ENCODE measurements at regions not wholly inside any gene's neighbourhood (a gene's known extent, or its start where the extent isn't known, plus 50 kb on each side); places are given as distances from the start of the nearest gene placed in this dataset.
"Not testable (repeated sequence)": the region's sequence is repeated elsewhere in the genome, so short reads cannot be mapped to it uniquely, and the experiment has no call there.

GRCh38 chr6:139706912-139707311 is 332.5 kb upstream of the CITED2 start:
- H3K27me3 Mint-ChIP-seq: no peaks in the 10 kb centered on the region
- no peaks in the 10 kb centered on the region for H3K36me3 Mint-ChIP-seq
- POLR2A ChIA-PET: no interaction called here
- DNase-seq: no peak
- no peaks in the 10 kb centered on the region for H3K4me1 Mint-ChIP-seq (ENCODE audit: low read depth)
- H3K27ac Mint-ChIP-seq: no peak overlapping the region
- CTCF ChIA-PET: interaction anchor here (0.6 kb wide), 1 partner anchor 862 kb away, joined by 3 read pairs; no protein-coding TSS in a partner anchor
- H3K9me3 Mint-ChIP-seq: no peaks in the 10 kb centered on the region
- intact Hi-C loops (cut with micrococcal nuclease): no loop called here
- H3K4me3 Mint-ChIP-seq: no peak overlapping the region

GRCh38 chr6:139705284-139705683 is 330.8 kb upstream of the CITED2 start:
- CTCF ChIA-PET: no interaction called here
- Mint-ChIP-seq H3K4me3 (no peak overlapping the region), H3K27me3 (no peaks in the 10 kb centered on the region), H3K36me3 (no peaks in the 10 kb centered on the region), H3K4me1 (ENCODE audit: low read depth) (no peaks in the 10 kb centered on the region), H3K27ac (no peak overlapping the region), H3K9me3 (no peaks in the 10 kb centered on the region)
- DNase-seq: no peak
- intact Hi-C loops (cut with micrococcal nuclease): no loop called here
- POLR2A ChIA-PET: no interaction called here

GRCh38 chr6:139703780-139704179 is 329.3 kb upstream of the CITED2 start:
- Mint-ChIP-seq H3K36me3 (no peaks in the 10 kb centered on the region), H3K4me1 (ENCODE audit: low read depth) (no peaks in the 10 kb centered on the region), H3K4me3 (no peak overlapping the region), H3K27ac (no peak overlapping the region), H3K27me3 (no peaks in the 10 kb centered on the region), H3K9me3 (no peaks in the 10 kb centered on the region)
- no peak for DNase-seq
- intact Hi-C loops (cut with micrococcal nuclease): no loop called here
- CTCF ChIA-PET: no interaction called here
- POLR2A ChIA-PET: interaction anchor here (0.6 to 1.5 kb wide), 2 partner anchors 8 to 329 kb away, joined by 3 to 4 read pairs; partner anchors contain the start of gene CITED2

GRCh38 chr6:139702706-139703105 is 328.3 kb upstream of the CITED2 start:
- no peak for DNase-seq
- Mint-ChIP-seq H3K4me3 (no peak overlapping the region), H3K36me3 (no peaks in the 10 kb centered on the region), H3K9me3 (no peaks in the 10 kb centered on the region), H3K4me1 (ENCODE audit: low read depth) (no peaks in the 10 kb centered on the region), H3K27me3 (no peaks in the 10 kb centered on the region), H3K27ac (no peak overlapping the region)
- ChIA-PET POLR2A (interaction anchor here (1.5 kb wide), 1 partner anchor 328 kb away, joined by 4 read pairs; the partner anchor contains the start of gene CITED2), CTCF (no interaction called here)
- intact Hi-C loops (cut with micrococcal nuclease): no loop called here

GRCh38 chr6:139701695-139702094 is 327.2 kb upstream of the CITED2 start:
- Mint-ChIP-seq H3K27me3 (no peaks in the 10 kb centered on the region), H3K36me3 (no peaks in the 10 kb centered on the region), H3K4me1 (ENCODE audit: low read depth) (no peaks in the 10 kb centered on the region), H3K27ac (no peak overlapping the region), H3K9me3 (no peaks in the 10 kb centered on the region), H3K4me3 (no peak overlapping the region)
- intact Hi-C loops (cut with micrococcal nuclease): no loop called here
- ChIA-PET CTCF (no interaction called here), POLR2A (no interaction called here)
- no peak for DNase-seq

GRCh38 chr6:139701003-139701402 is 326.6 kb upstream of the CITED2 start:
- no peak overlapping the region for H3K27ac Mint-ChIP-seq
- DNase-seq: no peak
- no peaks in the 10 kb centered on the region for H3K9me3 Mint-ChIP-seq
- no peaks in the 10 kb centered on the region for H3K4me1 Mint-ChIP-seq (ENCODE audit: low read depth)
- intact Hi-C loops (cut with micrococcal nuclease): no loop called here
- no peaks in the 10 kb centered on the region for H3K36me3 Mint-ChIP-seq
- CTCF ChIA-PET: no interaction called here
- H3K4me3 Mint-ChIP-seq: no peak overlapping the region
- POLR2A ChIA-PET: no interaction called here
- H3K27me3 Mint-ChIP-seq: no peaks in the 10 kb centered on the region

- CTCF ChIA-PET: no interaction called here
- Mint-ChIP-seq H3K9me3 (no peaks in the 10 kb centered on the region), H3K36me3 (no peaks in the 10 kb centered on the region), H3K27ac (no peak overlapping the region), H3K4me3 (no peak overlapping the region), H3K4me1 (ENCODE audit: low read depth) (no peaks in the 10 kb centered on the region), H3K27me3 (no peaks in the 10 kb centered on the region)
- intact Hi-C loops (cut with micrococcal nuclease): no loop called here
- POLR2A ChIA-PET: no interaction called here
- no peak for DNase-seq
Measured at GRCh38 chr6:139699911-139700310, 325.5 kb upstream of the CITED2 start.

GRCh38 chr6:139699335-139699734 is 324.9 kb upstream of the CITED2 start:
- Mint-ChIP-seq H3K4me1 (ENCODE audit: low read depth) (no peaks in the 10 kb centered on the region), H3K9me3 (no peaks in the 10 kb centered on the region), H3K36me3 (no peaks in the 10 kb centered on the region), H3K27ac (no peak overlapping the region), H3K4me3 (no peak overlapping the region), H3K27me3 (no peaks in the 10 kb centered on the region)
- intact Hi-C loops (cut with micrococcal nuclease): no loop called here
- POLR2A ChIA-PET: no interaction called here
- DNase-seq: no peak
- CTCF ChIA-PET: no interaction called here

GRCh38 chr6:139698526-139699176 is 324.2 kb upstream of the CITED2 start:
- ChIA-PET POLR2A (no interaction called here), CTCF (interaction anchor here (0.6 kb wide), 1 partner anchor 17 kb away, joined by 4 read pairs; no protein-coding TSS in a partner anchor)
- Mint-ChIP-seq H3K36me3 (no peaks in the 10 kb centered on the region), H3K4me1 (ENCODE audit: low read depth) (no peaks in the 10 kb centered on the region), H3K27me3 (no peaks in the 10 kb centered on the region), H3K4me3 (no peak overlapping the region), H3K9me3 (no peaks in the 10 kb centered on the region), H3K27ac (no peak overlapping the region)
- intact Hi-C loops (cut with micrococcal nuclease): no loop called here
- no peak for DNase-seq

- H3K4me1 Mint-ChIP-seq (ENCODE audit: low read depth); H3K27ac Mint-ChIP-seq; H3K27me3 Mint-ChIP-seq; DNase-seq; intact Hi-C loops (cut with micrococcal nuclease); H3K9me3 Mint-ChIP-seq; POLR2A ChIA-PET; H3K36me3 Mint-ChIP-seq; H3K4me3 Mint-ChIP-seq: not testable (repeated sequence)
- CTCF ChIA-PET: interaction anchor here (0.6 kb wide), 1 partner anchor 17 kb away, joined by 4 read pairs; no protein-coding TSS in a partner anchor
Measured at GRCh38 chr6:139697856-139698255, 323.4 kb upstream of the CITED2 start.

GRCh38 chr6:139696991-139697390 is 322.5 kb upstream of the CITED2 start:
- H3K36me3 Mint-ChIP-seq; H3K27me3 Mint-ChIP-seq; H3K9me3 Mint-ChIP-seq; H3K4me3 Mint-ChIP-seq; POLR2A ChIA-PET; DNase-seq; intact Hi-C loops (cut with micrococcal nuclease); H3K4me1 Mint-ChIP-seq (ENCODE audit: low read depth); H3K27ac Mint-ChIP-seq: not testable (repeated sequence)
- CTCF ChIA-PET: interaction anchor here (0.7 kb wide), 1 partner anchor 563 kb away, joined by 3 read pairs; no protein-coding TSS in a partner anchor

- H3K4me1 Mint-ChIP-seq (ENCODE audit: low read depth): no peaks in the 10 kb centered on the region
- H3K27me3 Mint-ChIP-seq: peaks cover 4% of the 10 kb centered on the region
- no peaks in the 10 kb centered on the region for H3K9me3 Mint-ChIP-seq
- no peak overlapping the region for H3K4me3 Mint-ChIP-seq
- intact Hi-C loops (cut with micrococcal nuclease): no loop called here
- no peak for DNase-seq
- no peak overlapping the region for H3K27ac Mint-ChIP-seq
- no peaks in the 10 kb centered on the region for H3K36me3 Mint-ChIP-seq
- POLR2A ChIA-PET: interaction anchor here (0.7 kb wide), 1 partner anchor 8 kb away, joined by 3 read pairs; no protein-coding TSS in a partner anchor
- CTCF ChIA-PET: no interaction called here
Measured at GRCh38 chr6:139695361-139695760, 320.9 kb upstream of the CITED2 start.

GRCh38 chr6:139693735-139694134 is 319.3 kb upstream of the CITED2 start:
- no peak for DNase-seq
- Mint-ChIP-seq H3K36me3 (no peaks in the 10 kb centered on the region), H3K4me3 (no peak overlapping the region), H3K9me3 (no peaks in the 10 kb centered on the region), H3K27ac (no peak overlapping the region), H3K27me3 (peaks cover 4% of the 10 kb centered on the region), H3K4me1 (ENCODE audit: low read depth) (peaks cover 2% of the 10 kb centered on the region)
- POLR2A ChIA-PET: interaction anchor here (0.7 kb wide), 1 partner anchor 319 kb away, joined by 3 read pairs; the partner anchor contains the start of gene CITED2
- intact Hi-C loops (cut with micrococcal nuclease): no loop called here
- CTCF ChIA-PET: no interaction called here
